HG03342 (cell line): ENCODE measurements at regions not wholly inside any gene's neighbourhood (a gene's known extent, or its start where the extent isn't known, plus 50 kb on each side); places are given as distances from the start of the nearest gene placed in this dataset.

Experiments used
- ATAC-seq: cut with Tn5 transposase; IDR thresholded peaks from one replicate; pipeline ENCODE4 v1.9.1; 2021; ENCODE audit warnings: mild to moderate bottlenecking, moderate library complexity; ENCODE audit not compliant: unreplicated experiment

DNA sequence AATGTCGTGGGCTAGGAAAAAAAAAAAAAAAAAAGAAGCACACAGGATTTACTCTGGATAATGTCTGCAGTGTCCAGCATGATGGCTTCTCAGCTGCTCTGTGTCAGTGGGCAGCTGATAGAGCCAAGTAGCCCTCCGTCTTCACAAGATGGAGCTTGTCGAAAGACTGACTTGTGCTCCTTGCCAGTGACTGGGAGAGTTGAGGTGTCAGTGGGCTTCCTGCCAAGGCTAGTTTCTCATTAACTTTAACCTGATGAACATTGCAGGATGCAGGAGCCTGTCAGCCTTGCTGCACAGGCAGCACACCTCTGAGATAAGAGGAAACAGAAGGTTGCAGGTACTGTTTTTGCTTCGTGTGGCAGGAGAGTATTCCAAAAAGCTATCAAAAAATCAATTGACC lies 171.4 kb upstream of the SGCD start:
- ATAC-seq = no peak

DNA sequence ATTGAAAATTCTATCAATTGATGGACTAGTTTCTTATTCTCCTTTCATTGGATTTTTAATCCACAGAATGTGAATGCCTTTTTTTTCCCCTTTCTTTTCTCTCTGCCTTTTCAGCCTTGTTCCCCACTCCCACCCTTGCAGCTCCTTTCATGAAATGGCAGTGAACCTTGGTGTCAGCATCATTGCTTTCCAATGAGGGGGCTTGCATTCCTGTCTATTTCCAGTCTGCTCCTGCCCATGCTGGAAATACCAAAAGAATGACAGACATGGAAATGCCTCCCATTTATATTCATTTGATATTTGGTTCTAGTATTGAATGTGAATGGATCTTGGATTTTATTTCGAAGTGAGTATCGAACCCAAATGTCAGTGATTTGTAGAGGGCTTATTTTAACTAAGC lies 162.7 kb upstream of the SGCD start:
- ATAC-seq = no peak

- ATAC-seq = no peak
Measured at GRCh38 chr5:156169495-156169894, 157.5 kb upstream of the SGCD start.

GRCh38 chr5:156170351-156170961 lies 156.5 kb upstream of the SGCD start:
- ATAC-seq = no peak

- no peak for ATAC-seq
Measured at GRCh38 chr5:156174225-156174624, 152.7 kb upstream of the SGCD start.

GRCh38 chr5:156178117-156178516 lies 148.8 kb upstream of the SGCD start:
- no peak for ATAC-seq

DNA sequence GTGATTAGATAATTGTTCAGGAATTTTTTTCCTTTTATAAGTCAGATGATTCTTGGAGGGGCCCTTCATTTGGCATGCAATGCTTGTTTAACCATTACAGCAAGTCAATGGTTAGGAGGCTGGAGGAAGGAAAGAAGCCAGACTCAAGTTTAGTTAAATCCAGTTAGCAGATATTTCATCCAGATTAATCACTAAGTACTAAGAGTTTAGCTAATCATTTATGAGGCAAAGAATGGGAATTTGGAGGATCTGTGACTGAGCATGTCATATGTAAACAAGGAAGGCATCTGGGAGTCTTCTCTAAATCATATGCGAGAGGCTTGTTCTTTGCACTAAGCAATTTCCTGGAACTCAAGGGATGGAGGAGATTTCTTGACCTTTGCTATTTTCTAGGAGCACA lies 145.3 kb upstream of the SGCD start:
- ATAC-seq = no peak

- no peak for ATAC-seq
Measured at GRCh38 chr5:156182174-156182967, 144.6 kb upstream of the SGCD start.

GRCh38 chr5:156186760-156187159 lies 140.2 kb upstream of the SGCD start:
- ATAC-seq = no peak

GRCh38 chr5:156188016-156188415 lies 138.9 kb upstream of the SGCD start:
- ATAC-seq = no peak

- ATAC-seq = no peak
Measured at GRCh38 chr5:156189628-156190027, 137.3 kb upstream of the SGCD start.

- ATAC-seq = no peak
Measured at GRCh38 chr5:156191547-156191946, 135.4 kb upstream of the SGCD start.

DNA sequence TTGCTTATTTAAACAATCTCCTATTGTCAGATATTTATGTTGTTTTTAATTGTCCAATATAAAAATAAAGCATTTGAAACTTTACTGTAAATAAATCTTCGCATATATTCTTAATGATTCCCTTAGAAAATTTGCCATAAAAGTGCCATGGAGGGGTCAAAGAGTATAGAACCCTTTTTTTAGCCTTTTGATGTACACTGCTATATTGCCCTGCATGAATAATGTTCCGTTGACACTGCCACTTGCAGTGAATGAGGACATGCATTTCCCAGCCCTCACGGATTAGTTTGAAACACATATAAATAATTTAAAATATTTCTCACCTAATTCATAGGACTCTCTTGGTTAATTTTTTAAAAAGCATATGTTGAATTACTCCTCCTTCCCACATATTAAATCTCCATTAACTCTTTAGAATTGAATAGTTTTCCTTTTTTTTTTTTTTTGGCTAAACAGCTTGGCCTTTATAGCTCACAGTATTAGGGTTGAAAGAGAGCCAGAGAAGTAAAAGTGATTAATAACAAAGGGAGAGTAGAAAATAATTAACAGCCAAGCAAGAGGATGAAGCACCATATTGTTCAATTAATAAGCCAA lies 129.8 kb upstream of the SGCD start:
- no peak for ATAC-seq

- ATAC-seq = no peak
Measured at GRCh38 chr5:156199045-156199444, 127.9 kb upstream of the SGCD start.

DNA sequence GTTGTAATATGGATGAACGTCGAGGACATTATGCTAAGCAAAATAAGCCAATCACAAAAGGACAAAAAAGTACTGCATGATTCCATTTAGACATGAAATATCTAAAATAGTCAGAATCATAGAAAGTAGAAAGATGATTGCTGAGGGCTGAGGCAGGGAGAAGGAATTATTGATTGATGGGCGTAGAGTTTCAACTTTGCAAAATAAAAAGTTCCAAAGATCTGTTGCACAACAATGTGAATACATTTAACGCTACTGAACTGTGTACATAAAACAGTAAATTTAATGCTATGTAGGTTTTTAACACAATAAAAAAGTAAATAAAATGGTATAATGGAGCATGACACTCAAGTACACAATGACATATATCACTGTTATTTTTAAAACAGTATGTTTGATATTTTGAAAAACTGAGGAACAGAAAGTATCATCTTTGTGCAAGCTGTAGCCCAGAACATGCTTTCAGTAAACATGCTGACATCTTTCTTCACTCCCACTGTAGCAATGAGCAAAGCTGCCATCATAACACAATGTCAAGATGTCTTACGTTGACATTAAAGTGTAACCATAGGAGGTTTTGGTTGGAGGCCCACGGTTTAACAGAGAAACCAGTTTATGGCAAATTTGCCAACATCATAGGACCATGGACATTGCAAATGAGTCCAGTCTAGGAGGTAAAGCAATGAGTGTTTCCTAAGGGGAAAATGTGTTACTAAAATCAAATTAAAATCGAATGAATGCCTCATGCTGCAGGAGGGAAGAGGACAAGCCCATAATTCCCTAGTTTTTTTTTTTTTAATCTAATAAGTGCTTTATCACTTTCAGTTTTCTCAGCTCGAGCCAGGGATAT lies 125.8 kb upstream of the SGCD start:
- ATAC-seq = no peak

DNA sequence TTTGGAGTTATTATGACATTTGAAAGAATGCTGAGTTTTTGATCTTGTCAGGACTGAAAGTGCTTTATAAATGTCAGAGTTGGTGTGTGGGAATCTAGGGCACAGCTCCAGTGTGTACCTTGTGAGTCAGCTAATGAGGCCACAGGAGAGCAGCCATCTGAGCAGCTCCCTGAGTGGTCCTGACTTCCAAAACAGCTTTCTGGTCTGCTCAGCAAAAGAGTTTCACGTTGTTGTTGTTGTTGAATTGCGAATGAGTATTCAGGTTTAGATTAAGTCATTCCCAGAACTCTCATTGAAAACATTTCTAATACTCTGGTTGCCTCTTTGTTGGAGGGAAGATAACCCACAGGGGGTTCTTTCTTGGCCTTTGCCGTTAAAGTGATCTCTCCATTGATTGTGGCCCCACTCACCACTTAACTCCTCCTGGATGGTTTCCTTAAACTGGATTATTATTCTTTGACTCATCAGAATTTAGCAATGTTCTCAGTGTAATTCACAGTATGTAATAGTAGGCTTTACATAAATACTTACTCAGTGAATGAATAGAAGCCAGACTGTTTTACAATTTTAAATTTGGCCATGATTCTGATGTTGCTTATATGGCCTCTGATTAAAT lies 125.1 kb upstream of the SGCD start:
- ATAC-seq = no peak

DNA sequence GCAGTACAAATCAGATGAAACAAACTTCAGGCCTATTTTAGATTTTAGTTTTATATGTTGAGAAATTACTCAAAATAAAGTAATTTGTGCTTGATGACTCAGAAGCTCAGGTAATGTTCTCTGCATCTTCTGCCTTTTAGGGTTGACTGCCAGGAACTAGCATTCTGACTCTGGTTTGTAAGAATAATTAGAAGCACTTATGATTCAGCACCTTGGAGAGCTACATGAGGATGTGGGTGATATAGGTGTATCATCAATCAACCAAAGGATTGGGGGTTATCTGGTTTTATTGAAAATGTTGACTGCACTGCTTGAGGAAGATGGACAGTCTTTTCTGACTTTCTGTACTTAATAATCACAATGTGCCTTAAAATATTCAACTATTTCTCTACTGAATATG lies 118.7 kb upstream of the SGCD start:
- no peak for ATAC-seq

DNA sequence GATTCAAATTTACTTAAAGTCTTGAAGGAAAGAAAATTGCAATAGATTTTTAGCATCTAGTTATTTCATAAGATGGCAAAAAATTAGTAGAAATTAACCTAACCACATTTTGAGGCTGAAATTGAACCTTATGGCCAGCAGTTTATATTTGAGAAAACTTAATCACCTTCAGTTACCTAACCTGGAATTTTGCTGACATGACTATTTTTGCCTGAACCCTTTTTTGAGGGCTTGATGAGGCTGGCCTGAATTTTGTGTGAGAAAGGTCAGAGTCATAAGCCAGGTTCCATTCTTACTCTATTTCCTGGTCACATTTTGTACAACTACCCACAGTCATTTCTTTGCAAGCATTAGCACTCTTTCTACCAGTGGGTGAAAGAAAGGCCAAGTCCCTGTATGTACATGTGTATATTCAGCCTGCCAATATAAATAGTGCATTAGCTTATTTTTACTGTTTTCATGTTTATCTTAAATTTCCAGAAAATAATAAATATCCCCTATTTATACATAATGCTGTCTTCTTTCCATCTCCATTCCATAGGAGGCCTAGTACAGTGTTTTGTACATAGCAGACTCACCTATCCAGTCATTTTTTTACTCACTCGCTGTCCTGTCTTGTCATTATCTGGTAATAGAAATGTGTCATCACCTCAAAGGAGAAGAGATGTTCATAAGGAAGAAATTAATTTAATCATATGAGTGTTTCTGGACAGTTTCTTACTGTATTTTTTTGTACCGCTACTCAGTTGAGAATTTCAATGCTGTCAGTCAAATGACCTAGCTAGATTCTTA lies 108.4 kb upstream of the SGCD start:
- no peak for ATAC-seq

DNA sequence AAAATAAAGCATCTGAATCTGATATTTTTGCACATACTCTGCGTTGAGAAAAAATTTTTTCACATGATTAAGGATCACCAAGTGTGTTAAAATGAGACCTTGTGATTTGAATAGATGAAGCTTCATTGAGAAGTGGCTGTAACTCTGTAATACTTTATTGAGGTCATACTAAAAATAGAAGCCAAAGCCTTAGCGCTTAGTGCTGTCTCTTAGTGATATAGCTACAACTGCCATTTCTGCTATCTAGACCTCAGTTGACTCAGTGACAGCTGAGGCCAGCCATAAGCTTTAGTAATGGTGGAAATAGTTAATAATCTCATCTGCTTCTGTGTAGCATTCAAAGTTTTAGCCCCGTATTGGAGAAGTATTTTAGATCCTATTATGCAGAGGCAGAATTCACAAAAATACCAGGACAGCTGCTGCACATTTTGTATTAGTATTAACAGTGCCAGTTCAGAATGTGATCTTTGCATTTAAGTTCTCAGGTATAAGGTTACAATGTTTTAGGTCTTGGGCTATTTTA lies 107.4 kb upstream of the SGCD start:
- no peak for ATAC-seq

DNA sequence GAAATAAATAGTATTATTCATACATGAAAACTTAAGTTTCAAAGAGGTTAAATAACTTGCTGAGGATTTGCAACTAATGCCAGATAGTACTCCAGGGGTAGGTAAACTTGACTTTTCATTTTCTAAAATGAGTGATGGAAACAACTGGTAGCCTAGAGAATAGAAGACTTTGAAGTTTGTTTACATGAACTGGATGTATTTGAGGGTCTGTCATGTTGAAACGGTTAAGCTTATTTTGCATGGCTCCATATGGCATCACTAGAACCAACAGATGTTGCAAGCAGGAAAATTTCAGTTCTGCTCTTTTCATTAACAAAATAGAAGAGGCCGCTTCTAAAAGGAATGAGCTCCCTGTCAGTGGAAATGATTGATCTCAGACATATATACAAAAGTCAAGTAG lies 105.1 kb upstream of the SGCD start:
- ATAC-seq = no peak
